DOHH2 (cell line): ENCODE measurements at regions not wholly inside any gene's neighbourhood (a gene's known extent, or its start where the extent isn't known, plus 50 kb on each side); places are given as distances from the start of the nearest gene placed in this dataset.

Source experiments
- EZH2phosphoT487 ChIP-seq: fragments of 200-600 bp; sonication (generic); IDR thresholded peaks from 2 replicates; pipeline ENCODE4 v1.6.1; 2017; ENCODE audit warnings: borderline replicate concordance, mild to moderate bottlenecking, antibody characterized with exemption, low read length, moderate library complexity, mixed read lengths
- TF ChIP-seq, protein P1 (sequence below): fragments of 200-600 bp; sonication (generic); IDR thresholded peaks from one replicate; pipeline ENCODE4 v1.5.1; 2014; ENCODE audit warnings: antibody characterized with exemption, mild to moderate bottlenecking, low read depth, low read length; ENCODE audit not compliant: poor library complexity, severe bottlenecking

DNA sequence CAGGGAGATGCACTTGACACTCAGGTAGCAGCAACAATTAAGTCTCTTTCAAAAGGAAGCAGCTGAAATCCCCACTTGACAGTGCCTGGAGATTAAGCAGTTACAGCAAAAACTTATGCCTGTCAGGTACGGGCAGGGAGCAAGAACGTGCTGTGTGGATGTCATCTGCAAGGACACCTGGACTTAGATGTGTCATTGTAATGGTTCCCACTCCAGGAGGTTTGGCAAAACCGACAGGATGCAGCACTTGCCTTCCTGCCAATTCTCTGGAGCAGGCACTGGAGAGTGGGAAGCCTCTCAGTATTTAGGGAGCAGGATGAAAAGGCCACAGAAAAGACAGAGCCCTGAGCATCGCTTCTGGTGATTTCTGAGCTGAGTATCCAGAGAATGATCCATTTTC lies 292.4 kb downstream of the PDCD6IP start:
- TF ChIP-seq, protein P1, sequence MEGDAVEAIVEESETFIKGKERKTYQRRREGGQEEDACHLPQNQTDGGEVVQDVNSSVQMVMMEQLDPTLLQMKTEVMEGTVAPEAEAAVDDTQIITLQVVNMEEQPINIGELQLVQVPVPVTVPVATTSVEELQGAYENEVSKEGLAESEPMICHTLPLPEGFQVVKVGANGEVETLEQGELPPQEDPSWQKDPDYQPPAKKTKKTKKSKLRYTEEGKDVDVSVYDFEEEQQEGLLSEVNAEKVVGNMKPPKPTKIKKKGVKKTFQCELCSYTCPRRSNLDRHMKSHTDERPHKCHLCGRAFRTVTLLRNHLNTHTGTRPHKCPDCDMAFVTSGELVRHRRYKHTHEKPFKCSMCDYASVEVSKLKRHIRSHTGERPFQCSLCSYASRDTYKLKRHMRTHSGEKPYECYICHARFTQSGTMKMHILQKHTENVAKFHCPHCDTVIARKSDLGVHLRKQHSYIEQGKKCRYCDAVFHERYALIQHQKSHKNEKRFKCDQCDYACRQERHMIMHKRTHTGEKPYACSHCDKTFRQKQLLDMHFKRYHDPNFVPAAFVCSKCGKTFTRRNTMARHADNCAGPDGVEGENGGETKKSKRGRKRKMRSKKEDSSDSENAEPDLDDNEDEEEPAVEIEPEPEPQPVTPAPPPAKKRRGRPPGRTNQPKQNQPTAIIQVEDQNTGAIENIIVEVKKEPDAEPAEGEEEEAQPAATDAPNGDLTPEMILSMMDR: no peak
- no peak for TF ChIP-seq EZH2phosphoT487
